Neuron (in vitro differentiated cells): ENCODE measurements at regions not wholly inside any gene's neighbourhood (a gene's known extent, or its start where the extent isn't known, plus 50 kb on each side); places are given as distances from the start of the nearest gene placed in this dataset.
"Not testable (repeated sequence)": the region's sequence is repeated elsewhere in the genome, so short reads cannot be mapped to it uniquely, and the experiment has no call there.

ENCODE experiments used
- H2AFZ ChIP-seq: one replicate; pipeline ENCODE4 v1.6.1; 2013; ENCODE audit warnings: low read depth, mild to moderate bottlenecking, inconsistent platforms, low read length, moderate library complexity
- H3K27me3 ChIP-seq: one replicate; pipeline ENCODE4 v1.6.1; 2013; ENCODE audit warnings: low read length; ENCODE audit not compliant: insufficient read depth
- H3K36me3 ChIP-seq: one replicate; pipeline ENCODE4 v1.6.1; 2013; ENCODE audit warnings: low read length; ENCODE audit not compliant: insufficient read depth
- H3K4me1 ChIP-seq: one replicate; pipeline ENCODE4 v1.6.1; 2013; ENCODE audit warnings: low read length; ENCODE audit not compliant: insufficient read depth
- H3K4me3 ChIP-seq: 2 replicates; pipeline ENCODE4 v1.5.1; 2013; ENCODE audit warnings: mild to moderate bottlenecking, low read length, moderate library complexity
- H3K9me3 ChIP-seq: one replicate; pipeline ENCODE4 v1.6.1; 2013; ENCODE audit warnings: low read length

DNA sequence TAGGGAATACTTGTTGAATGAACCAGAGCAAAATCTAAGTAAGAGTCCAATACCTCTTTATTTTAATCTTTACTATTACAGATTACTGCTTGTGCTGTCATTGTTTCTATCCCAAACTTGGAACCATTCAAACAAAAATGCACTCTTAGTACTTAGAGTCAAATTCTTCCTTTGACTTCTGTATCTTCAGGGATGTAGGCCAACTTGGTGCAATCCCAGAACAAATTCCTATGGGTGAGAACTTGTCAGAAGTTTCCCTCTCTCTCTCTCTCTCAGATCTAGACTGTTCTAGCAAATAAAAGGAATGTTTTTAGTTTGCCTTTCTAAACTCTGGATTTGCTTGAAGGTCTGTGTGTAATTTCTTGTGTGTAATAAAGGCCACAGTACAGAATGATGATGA, 329.0 kb upstream of the TMTC4 start:
- Histone ChIP-seq H3K27me3 (no peaks in the 10 kb centered on the region), H3K9me3 (no peaks in the 10 kb centered on the region), H3K4me3 (no peak overlapping the region), H2AFZ (no peak overlapping the region), H3K4me1 (peaks cover 8% of the 10 kb centered on the region), H3K36me3 (no peaks in the 10 kb centered on the region)

DNA sequence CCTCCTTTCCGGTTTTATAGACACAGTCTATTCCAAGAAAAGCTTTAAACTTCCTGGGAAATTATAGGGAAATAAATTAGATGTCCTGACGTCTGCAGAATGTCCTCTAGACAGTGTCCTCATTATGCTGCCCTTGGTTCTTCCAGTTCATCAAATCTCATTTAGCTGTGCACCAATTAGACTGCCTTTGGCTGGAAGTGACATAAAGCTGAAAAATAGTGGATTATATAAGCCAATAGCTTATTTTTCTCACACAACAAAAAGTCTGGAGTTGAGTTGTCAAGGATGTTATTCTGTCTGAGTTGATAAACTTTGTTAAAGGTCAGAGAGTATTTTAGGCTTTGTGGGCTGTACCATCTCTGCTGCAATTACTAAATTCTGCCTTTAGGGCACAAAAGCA, 314.8 kb upstream of the TMTC4 start:
- no peak overlapping the region for H3K4me3 ChIP-seq
- no peaks in the 10 kb centered on the region for H3K9me3 ChIP-seq
- peaks cover 10% of the 10 kb centered on the region for H3K4me1 ChIP-seq
- no peak overlapping the region for H2AFZ ChIP-seq
- H3K27me3 ChIP-seq, result no peaks in the 10 kb centered on the region
- no peaks in the 10 kb centered on the region for H3K36me3 ChIP-seq

DNA sequence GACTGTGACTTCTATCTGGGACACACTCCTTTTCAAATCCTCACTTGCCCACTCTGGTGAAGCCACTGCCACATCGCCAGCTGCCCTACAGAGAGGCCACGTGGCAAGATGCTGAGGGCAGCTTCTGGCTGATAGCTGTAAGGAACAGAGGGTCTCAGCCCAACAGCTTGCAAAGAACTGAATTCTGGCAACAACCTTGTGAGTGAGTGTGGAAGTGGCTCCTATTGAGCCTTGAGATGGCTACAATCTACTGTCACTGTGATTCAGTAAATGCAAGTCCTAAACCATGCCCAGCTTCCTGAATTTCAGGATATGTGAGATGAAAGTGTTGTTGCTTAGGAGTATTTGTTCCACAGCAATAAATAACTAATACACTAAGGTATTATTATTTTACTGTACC, 314.3 kb upstream of the TMTC4 start:
- Histone ChIP-seq H3K4me1 (peaks cover 10% of the 10 kb centered on the region), H3K36me3 (no peaks in the 10 kb centered on the region), H3K4me3 (no peak overlapping the region), H3K9me3 (no peaks in the 10 kb centered on the region), H3K27me3 (no peaks in the 10 kb centered on the region), H2AFZ (no peak overlapping the region)

DNA sequence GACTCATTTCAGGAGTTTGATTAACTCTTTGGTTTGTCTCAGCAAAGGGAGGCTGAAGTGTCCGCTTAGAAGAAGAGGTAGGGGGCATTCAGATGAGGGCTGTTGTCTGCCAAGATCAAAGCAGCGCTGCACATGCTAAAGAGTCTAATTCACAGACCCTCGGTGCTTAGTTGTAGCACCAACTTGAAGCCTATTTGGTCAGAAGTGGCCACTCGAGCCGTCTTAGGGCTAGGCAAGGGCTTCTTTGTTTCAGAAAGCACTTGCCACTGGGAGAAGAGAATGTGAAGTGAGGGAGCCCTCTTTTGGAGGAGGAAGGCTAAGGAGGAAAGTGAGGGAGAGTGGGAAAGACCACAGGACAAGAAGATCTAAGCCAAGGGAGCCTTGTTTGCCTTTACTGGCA, 313.4 kb upstream of the TMTC4 start:
- Histone ChIP-seq H3K4me1 (peaks cover 10% of the 10 kb centered on the region), H3K36me3 (no peaks in the 10 kb centered on the region), H3K4me3 (no peak overlapping the region), H3K27me3 (no peaks in the 10 kb centered on the region), H2AFZ (no peak overlapping the region), H3K9me3 (no peaks in the 10 kb centered on the region)

DNA sequence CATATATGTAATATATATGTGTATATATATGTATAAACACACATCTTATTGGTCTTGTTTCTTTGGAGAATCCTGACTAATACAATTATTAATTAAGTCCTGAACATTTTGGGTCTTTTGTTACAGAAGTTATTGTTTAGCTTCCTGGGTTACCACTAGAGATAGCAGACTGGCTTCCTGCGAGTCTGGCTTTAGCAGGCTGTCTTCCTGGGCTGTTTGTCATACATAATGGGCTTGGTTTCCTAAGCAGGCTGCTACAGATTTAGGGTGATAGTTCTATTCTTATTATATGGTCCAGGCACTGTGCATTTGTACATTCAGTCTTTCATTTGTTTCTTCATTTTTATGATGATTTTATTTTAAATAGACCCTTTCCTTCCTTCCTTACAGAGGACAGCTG, 312.0 kb upstream of the TMTC4 start:
- no peak overlapping the region for H2AFZ ChIP-seq
- peaks cover 10% of the 10 kb centered on the region for H3K4me1 ChIP-seq
- H3K27me3 ChIP-seq, result no peaks in the 10 kb centered on the region

DNA sequence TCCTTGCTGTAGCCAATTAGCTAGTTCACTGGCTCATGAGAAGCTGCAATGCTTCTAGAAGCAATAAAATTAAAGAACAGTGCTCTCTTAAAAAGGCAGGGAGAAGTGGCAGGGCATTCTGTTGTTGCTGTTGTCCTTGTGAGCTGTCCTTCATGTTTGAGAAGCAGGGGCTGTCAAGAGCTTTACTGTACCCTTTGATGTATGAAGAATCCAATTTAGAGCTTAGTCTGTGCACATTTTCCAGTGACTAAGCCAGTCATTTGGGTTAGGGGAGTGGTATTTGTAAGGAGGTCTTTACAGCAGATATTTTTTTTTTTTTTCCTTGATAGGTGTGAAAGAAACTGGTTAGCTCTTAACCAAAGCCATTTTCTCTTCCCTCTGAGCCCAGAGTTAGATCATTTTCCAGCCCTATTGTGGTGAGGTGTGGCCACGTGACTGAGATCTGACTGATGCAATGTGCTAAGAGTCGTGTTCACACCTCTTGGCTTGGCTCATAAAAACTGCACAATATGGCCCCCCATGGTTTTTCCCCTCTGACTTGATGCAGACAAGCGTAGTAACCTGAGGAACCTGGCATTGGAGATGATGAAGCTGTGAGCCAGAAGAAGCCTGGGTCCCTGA, 309.6 kb upstream of the TMTC4 start:
- Histone ChIP-seq H3K4me3 (no peak overlapping the region), H3K9me3 (no peaks in the 10 kb centered on the region), H2AFZ (no peak overlapping the region), H3K27me3 (no peaks in the 10 kb centered on the region), H3K4me1 (peaks cover 10% of the 10 kb centered on the region), H3K36me3 (no peaks in the 10 kb centered on the region)

More for the DNA sequence above, 312.0 kb upstream of the TMTC4 start:
- Histone ChIP-seq H3K9me3 (no peaks in the 10 kb centered on the region), H3K4me3 (no peak overlapping the region), H3K36me3 (no peaks in the 10 kb centered on the region)

DNA sequence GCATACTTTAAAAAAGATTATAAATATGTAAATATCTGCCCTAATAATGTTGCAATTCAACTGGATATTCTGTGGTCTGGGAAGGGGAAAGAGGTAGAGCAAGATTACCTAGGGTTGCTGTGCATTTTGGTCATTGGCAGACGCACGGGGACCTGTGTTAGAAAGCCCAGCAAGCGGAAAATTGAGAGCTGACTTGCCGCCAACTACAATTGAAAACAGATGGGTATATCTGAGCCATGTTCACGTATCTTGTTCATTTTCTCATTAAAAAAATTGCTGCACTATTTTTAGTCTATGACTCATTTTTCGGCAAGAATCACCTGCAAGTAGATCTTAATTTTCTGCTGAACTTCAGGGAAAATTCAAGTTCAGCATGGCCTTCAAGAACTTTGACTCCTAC, 308.5 kb upstream of the TMTC4 start:
- no peak overlapping the region for H2AFZ ChIP-seq
- no peaks in the 10 kb centered on the region for H3K27me3 ChIP-seq
- no peak overlapping the region for H3K4me3 ChIP-seq
- peaks cover 10% of the 10 kb centered on the region for H3K4me1 ChIP-seq
- H3K9me3 ChIP-seq, result no peaks in the 10 kb centered on the region
- H3K36me3 ChIP-seq, result no peaks in the 10 kb centered on the region

DNA sequence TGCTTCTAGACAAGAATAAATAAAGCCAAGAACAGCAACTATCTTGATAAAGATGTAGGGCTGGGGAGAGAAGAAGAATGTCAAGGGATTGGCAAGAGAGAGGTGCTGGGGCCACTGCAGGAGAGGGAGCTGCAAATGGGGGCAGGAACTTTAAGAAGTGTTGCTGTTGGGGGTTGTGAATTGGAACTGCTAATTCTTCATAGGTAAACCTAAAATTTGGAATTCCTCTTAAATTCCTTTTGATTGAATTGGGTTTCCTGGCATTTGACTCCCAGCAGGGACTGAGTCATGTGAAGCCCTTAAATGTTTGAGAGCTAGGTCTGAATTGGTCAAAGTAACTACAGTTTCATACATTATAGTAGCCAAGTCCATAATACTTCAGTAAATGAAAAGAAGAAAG, 305.6 kb upstream of the TMTC4 start:
- H3K9me3 ChIP-seq, result no peaks in the 10 kb centered on the region
- no peaks in the 10 kb centered on the region for H3K4me1 ChIP-seq
- no peaks in the 10 kb centered on the region for H3K27me3 ChIP-seq
- H2AFZ ChIP-seq, result no peak overlapping the region
- no peak overlapping the region for H3K4me3 ChIP-seq
- H3K36me3 ChIP-seq, result no peaks in the 10 kb centered on the region

DNA sequence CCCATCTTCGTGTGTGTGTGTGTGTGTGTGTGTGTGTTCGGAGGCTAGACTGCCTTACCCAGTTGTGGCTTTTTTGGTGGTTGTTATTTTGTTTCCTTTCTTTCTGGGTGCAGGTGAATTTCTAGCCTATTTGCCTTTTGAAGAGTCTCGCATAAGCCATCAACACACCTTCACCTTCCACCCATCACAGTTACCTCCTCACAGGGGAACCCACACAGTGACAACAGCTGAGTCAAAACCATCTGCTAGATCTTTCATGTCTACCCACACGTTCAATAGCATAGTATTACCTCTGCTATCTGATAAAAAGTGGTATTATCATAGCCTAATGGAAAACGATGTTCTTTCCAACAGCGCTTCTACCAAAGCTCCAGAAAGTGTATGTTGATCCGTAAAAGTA, 303.2 kb upstream of the TMTC4 start:
- Histone ChIP-seq H2AFZ (no peak overlapping the region), H3K4me1 (no peaks in the 10 kb centered on the region), H3K9me3 (no peaks in the 10 kb centered on the region), H3K27me3 (no peaks in the 10 kb centered on the region), H3K4me3 (no peak overlapping the region), H3K36me3 (no peaks in the 10 kb centered on the region)

DNA sequence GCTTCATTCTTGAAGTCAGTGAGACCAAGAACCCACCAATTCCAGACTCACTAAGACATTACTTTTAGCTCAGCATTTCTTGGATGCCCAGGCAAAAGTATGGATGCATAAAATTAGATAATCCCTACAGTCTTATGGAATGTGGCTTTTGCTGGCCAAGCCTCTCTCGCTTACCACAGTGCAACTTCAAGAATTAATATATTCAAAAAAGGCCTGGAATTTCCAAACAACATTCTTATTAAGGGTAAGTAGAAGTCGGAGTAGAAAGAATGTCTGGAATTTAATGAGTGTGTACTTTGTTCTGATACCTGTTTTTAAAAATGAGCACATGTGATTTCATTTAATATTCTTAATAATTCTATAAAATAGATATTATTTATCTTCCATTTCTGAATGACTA, 302.4 kb upstream of the TMTC4 start:
- Histone ChIP-seq H3K9me3 (no peaks in the 10 kb centered on the region), H3K4me1 (no peaks in the 10 kb centered on the region), H3K36me3 (no peaks in the 10 kb centered on the region), H3K4me3 (no peak overlapping the region), H3K27me3 (no peaks in the 10 kb centered on the region), H2AFZ (no peak overlapping the region)

DNA sequence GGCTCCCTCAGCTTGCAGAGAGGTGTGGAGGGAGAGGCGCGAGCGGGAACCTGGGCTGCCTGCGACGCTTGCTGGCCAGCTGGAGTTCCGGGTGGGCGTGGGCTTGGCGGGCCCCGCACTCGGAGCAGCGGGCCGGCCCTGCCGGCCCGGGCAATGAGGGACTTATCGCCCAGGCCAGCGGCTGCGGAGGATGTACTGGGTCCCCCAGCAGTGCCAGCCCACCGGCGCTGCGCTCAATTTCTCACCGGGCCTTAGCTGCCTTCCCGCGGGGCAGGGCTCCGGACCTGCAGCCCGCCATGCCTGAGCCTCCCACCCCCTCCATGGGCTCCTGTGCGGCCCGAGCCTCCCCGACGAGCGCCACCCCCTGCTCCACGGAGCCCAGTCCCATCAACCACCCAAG, 301.1 kb upstream of the TMTC4 start:
- H3K36me3 ChIP-seq, H3K9me3 ChIP-seq, H2AFZ ChIP-seq, H3K4me3 ChIP-seq, H3K27me3 ChIP-seq, H3K4me1 ChIP-seq: not testable (repeated sequence)

DNA sequence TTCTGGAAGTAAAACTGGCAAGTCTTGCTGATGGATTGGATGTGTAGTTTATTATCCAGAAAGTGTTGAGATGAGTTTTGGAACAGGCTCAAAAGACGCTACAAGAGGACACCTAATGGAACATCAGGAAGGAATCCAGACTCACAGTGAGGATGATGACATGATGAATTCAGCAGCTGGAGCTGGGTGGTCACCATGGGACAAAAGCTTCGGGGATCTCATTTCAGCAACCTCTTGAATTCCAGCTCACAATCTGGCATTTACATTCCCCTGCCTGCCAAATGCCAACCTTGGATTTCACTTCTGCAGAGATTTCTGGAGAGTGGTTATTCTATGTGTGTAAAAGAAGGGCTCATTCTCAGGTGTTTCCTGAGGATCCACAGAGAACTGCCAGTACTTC, 288.0 kb upstream of the TMTC4 start:
- Histone ChIP-seq H3K36me3 (no peaks in the 10 kb centered on the region), H2AFZ (no peak overlapping the region), H3K4me1 (peaks cover 14% of the 10 kb centered on the region), H3K4me3 (no peak overlapping the region), H3K9me3 (no peaks in the 10 kb centered on the region), H3K27me3 (no peaks in the 10 kb centered on the region)

DNA sequence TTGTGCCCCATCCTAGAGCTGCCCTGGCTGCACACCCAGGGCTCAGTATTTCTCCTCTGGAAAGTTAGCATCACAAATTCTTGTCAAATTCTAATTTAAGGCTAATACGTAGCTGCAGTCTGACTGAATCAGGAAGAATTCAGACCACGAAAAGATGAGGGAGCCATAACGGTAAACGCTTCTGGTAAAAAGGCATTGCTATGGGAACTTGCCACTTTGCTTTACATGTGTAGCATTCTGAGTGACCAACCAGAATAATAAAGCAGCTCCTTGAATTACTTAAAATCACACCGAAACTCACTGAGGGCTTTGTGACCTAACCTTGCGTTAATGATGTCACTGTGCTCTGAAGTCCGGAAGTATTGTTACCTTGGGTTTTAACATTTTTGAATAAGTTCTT, 286.6 kb upstream of the TMTC4 start:
- Histone ChIP-seq H2AFZ (peak overlapping the region; percentile 39), H3K9me3 (no peaks in the 10 kb centered on the region), H3K4me3 (no peak overlapping the region), H3K36me3 (no peaks in the 10 kb centered on the region), H3K27me3 (no peaks in the 10 kb centered on the region), H3K4me1 (peaks cover 14% of the 10 kb centered on the region)

DNA sequence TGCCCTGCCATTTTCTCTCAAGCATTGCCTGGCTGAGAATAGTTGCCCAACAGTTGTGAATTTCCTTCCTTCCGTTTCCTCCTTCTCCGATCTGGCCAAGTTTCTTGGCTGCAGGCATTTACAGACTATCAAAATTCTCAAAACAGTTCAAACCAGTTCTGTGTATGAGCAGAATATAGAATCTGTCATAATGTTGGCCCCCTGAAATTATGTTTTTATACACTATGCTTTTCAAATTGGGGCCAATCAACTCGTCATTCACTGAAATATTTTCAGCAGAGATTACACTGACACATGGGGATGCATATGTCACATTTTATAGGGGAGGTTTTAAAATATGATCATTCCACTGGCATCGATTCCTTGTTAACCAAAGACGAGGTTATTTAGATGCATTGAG, 284.2 kb upstream of the TMTC4 start:
- Histone ChIP-seq H3K9me3 (no peaks in the 10 kb centered on the region), H3K4me3 (no peak overlapping the region), H3K4me1 (peaks cover 14% of the 10 kb centered on the region), H3K36me3 (no peaks in the 10 kb centered on the region), H2AFZ (no peak overlapping the region), H3K27me3 (no peaks in the 10 kb centered on the region)
